Activated T-helper 17 cell treated with anti-CD3 and anti-CD28 coated beads, Interleukin-2, amount 50 U/mL, for 72 hours (primary cell): ENCODE measurements at regions not wholly inside any gene's neighbourhood (a gene's known extent, or its start where the extent isn't known, plus 50 kb on each side); places are given as distances from the start of the nearest gene placed in this dataset.
"Not testable (repeated sequence)": the region's sequence is repeated elsewhere in the genome, so short reads cannot be mapped to it uniquely, and the experiment has no call there.

Experiments
- ATAC-seq: fragments of 150-1000 bp; cut with Tn5 transposase; replicated peaks from 2 replicates; pipeline ENCODE4 v1.10.0; 2021; ENCODE audit warnings: mild to moderate bottlenecking, moderate library complexity
- H3K27ac Mint-ChIP-seq: one replicate; pipeline ENCODE4 v1.8.0; 2022; ENCODE audit warnings: mixed read lengths
- H3K27me3 Mint-ChIP-seq: one replicate; pipeline ENCODE4 v1.8.0; 2022; ENCODE audit warnings: mixed read lengths
- H3K36me3 Mint-ChIP-seq: one replicate; pipeline ENCODE4 v1.8.0; 2022; ENCODE audit warnings: low read depth, mild to moderate bottlenecking, mixed read lengths
- H3K4me1 Mint-ChIP-seq: one replicate; pipeline ENCODE4 v1.8.0; 2022; ENCODE audit warnings: mixed read lengths
- H3K4me3 Mint-ChIP-seq: one replicate; pipeline ENCODE4 v1.8.0; 2022; ENCODE audit warnings: mild to moderate bottlenecking, mixed read lengths
- H3K9me3 Mint-ChIP-seq: one replicate; pipeline ENCODE4 v1.8.0; 2022; ENCODE audit warnings: mixed read lengths

- Mint-ChIP-seq H3K9me3 (no peaks in the 10 kb centered on the region), H3K4me1 (no peaks in the 10 kb centered on the region)
- ATAC-seq: peak; percentile 31
These were observed 122.7 kb upstream of the FAR2 start for GRCh38 chr12:29026419-29026818.

GRCh38 chr12:29029484-29029883 is 119.6 kb upstream of the FAR2 start:
- not testable (repeated sequence) for H3K9me3 Mint-ChIP-seq, H3K4me3 Mint-ChIP-seq, H3K36me3 Mint-ChIP-seq, H3K27ac Mint-ChIP-seq, H3K4me1 Mint-ChIP-seq, ATAC-seq
- H3K27me3 Mint-ChIP-seq: peaks cover 20% of the 10 kb centered on the region

More at GRCh38 chr12:29026419-29026818, 122.7 kb upstream of the FAR2 start:
- Mint-ChIP-seq H3K27me3 (peaks cover 16% of the 10 kb centered on the region), H3K36me3 (no peaks in the 10 kb centered on the region), H3K4me3 (no peak overlapping the region), H3K27ac (no peak overlapping the region)

- Mint-ChIP-seq H3K27ac (no peak overlapping the region), H3K4me1 (no peaks in the 10 kb centered on the region), H3K27me3 (peaks cover 24% of the 10 kb centered on the region), H3K4me3 (no peak overlapping the region), H3K9me3 (no peaks in the 10 kb centered on the region), H3K36me3 (no peaks in the 10 kb centered on the region)
- ATAC-seq: peak; percentile 29
These were observed 119.1 kb upstream of the FAR2 start for GRCh38 chr12:29030006-29030405.

- no peaks in the 10 kb centered on the region for H3K36me3 Mint-ChIP-seq
- H3K4me3 Mint-ChIP-seq: no peak overlapping the region
- H3K27ac Mint-ChIP-seq: no peak overlapping the region
- H3K4me1 Mint-ChIP-seq: no peaks in the 10 kb centered on the region
- H3K9me3 Mint-ChIP-seq: no peaks in the 10 kb centered on the region
- ATAC-seq: no peak
- H3K27me3 Mint-ChIP-seq: peaks cover 28% of the 10 kb centered on the region
These were observed 116.6 kb upstream of the FAR2 start for GRCh38 chr12:29032446-29032845.

- H3K36me3 Mint-ChIP-seq: no peaks in the 10 kb centered on the region
- no peaks in the 10 kb centered on the region for H3K4me1 Mint-ChIP-seq
- H3K27ac Mint-ChIP-seq: no peak overlapping the region
- H3K4me3 Mint-ChIP-seq: no peak overlapping the region
- peaks cover 27% of the 10 kb centered on the region for H3K27me3 Mint-ChIP-seq
- ATAC-seq: no peak
- no peaks in the 10 kb centered on the region for H3K9me3 Mint-ChIP-seq
These were observed 115.6 kb upstream of the FAR2 start for GRCh38 chr12:29033519-29033918.

- no peak for ATAC-seq
- Mint-ChIP-seq H3K9me3 (no peaks in the 10 kb centered on the region), H3K27me3 (peaks cover 30% of the 10 kb centered on the region), H3K36me3 (no peaks in the 10 kb centered on the region), H3K27ac (no peak overlapping the region), H3K4me1 (no peaks in the 10 kb centered on the region), H3K4me3 (no peak overlapping the region)
These were observed 114.0 kb upstream of the FAR2 start for GRCh38 chr12:29035112-29035511.

- ATAC-seq: no peak
- H3K4me3 Mint-ChIP-seq: no peak overlapping the region
- H3K4me1 Mint-ChIP-seq: no peaks in the 10 kb centered on the region
- H3K36me3 Mint-ChIP-seq: no peaks in the 10 kb centered on the region
- no peak overlapping the region for H3K27ac Mint-ChIP-seq
- peaks cover 34% of the 10 kb centered on the region for H3K27me3 Mint-ChIP-seq
- H3K9me3 Mint-ChIP-seq: no peaks in the 10 kb centered on the region
These were observed 110.1 kb upstream of the FAR2 start for GRCh38 chr12:29039013-29039412.

GRCh38 chr12:29041621-29042020 is 107.5 kb upstream of the FAR2 start:
- H3K27ac Mint-ChIP-seq: no peak overlapping the region
- H3K4me1 Mint-ChIP-seq: no peaks in the 10 kb centered on the region
- H3K27me3 Mint-ChIP-seq: peaks cover 33% of the 10 kb centered on the region
- no peaks in the 10 kb centered on the region for H3K36me3 Mint-ChIP-seq
- no peak for ATAC-seq
- H3K9me3 Mint-ChIP-seq: no peaks in the 10 kb centered on the region
- H3K4me3 Mint-ChIP-seq: no peak overlapping the region

- Mint-ChIP-seq H3K27me3 (peaks cover 31% of the 10 kb centered on the region), H3K9me3 (no peaks in the 10 kb centered on the region), H3K27ac (no peak overlapping the region), H3K4me3 (no peak overlapping the region), H3K4me1 (no peaks in the 10 kb centered on the region), H3K36me3 (no peaks in the 10 kb centered on the region)
- no peak for ATAC-seq
These were observed 106.0 kb upstream of the FAR2 start for GRCh38 chr12:29043069-29043468.

GRCh38 chr12:29044799-29045198 is 104.3 kb upstream of the FAR2 start:
- ATAC-seq: no peak
- H3K4me3 Mint-ChIP-seq: no peak overlapping the region
- H3K9me3 Mint-ChIP-seq: no peaks in the 10 kb centered on the region
- no peaks in the 10 kb centered on the region for H3K4me1 Mint-ChIP-seq
- peaks cover 22% of the 10 kb centered on the region for H3K27me3 Mint-ChIP-seq
- H3K27ac Mint-ChIP-seq: no peak overlapping the region
- H3K36me3 Mint-ChIP-seq: no peaks in the 10 kb centered on the region

GRCh38 chr12:29048787-29049186 is 100.3 kb upstream of the FAR2 start:
- H3K36me3 Mint-ChIP-seq: no peaks in the 10 kb centered on the region
- H3K27ac Mint-ChIP-seq: no peak overlapping the region
- H3K4me3 Mint-ChIP-seq: no peak overlapping the region
- peak; percentile 52 for ATAC-seq
- H3K9me3 Mint-ChIP-seq: no peaks in the 10 kb centered on the region
- no peaks in the 10 kb centered on the region for H3K4me1 Mint-ChIP-seq
- H3K27me3 Mint-ChIP-seq: peaks cover 8% of the 10 kb centered on the region

GRCh38 chr12:29050503-29050902 is 98.6 kb upstream of the FAR2 start:
- ATAC-seq: no peak
- Mint-ChIP-seq H3K4me3 (no peak overlapping the region), H3K4me1 (no peaks in the 10 kb centered on the region), H3K27me3 (peaks cover 3% of the 10 kb centered on the region), H3K9me3 (no peaks in the 10 kb centered on the region), H3K36me3 (no peaks in the 10 kb centered on the region), H3K27ac (no peak overlapping the region)

- Mint-ChIP-seq H3K27me3 (peaks cover 3% of the 10 kb centered on the region), H3K4me1 (no peaks in the 10 kb centered on the region), H3K27ac (no peak overlapping the region), H3K9me3 (no peaks in the 10 kb centered on the region), H3K36me3 (no peaks in the 10 kb centered on the region), H3K4me3 (no peak overlapping the region)
- ATAC-seq: no peak
These were observed 97.9 kb upstream of the FAR2 start for GRCh38 chr12:29051221-29051620.

- Mint-ChIP-seq H3K9me3 (no peaks in the 10 kb centered on the region), H3K4me3 (no peak overlapping the region), H3K27ac (no peak overlapping the region), H3K36me3 (no peaks in the 10 kb centered on the region), H3K27me3 (peaks cover 3% of the 10 kb centered on the region), H3K4me1 (no peaks in the 10 kb centered on the region)
- no peak for ATAC-seq
These were observed 95.5 kb upstream of the FAR2 start for GRCh38 chr12:29053567-29053966.

GRCh38 chr12:29054858-29055663 is 94.0 kb upstream of the FAR2 start:
- Mint-ChIP-seq H3K4me1 (no peaks in the 10 kb centered on the region), H3K9me3 (no peaks in the 10 kb centered on the region), H3K4me3 (no peak overlapping the region), H3K27ac (no peak overlapping the region), H3K36me3 (no peaks in the 10 kb centered on the region), H3K27me3 (peaks cover 11% of the 10 kb centered on the region)
- ATAC-seq: no peak
